RKO (cell line): ENCODE measurements at regions not wholly inside any gene's neighbourhood (a gene's known extent, or its start where the extent isn't known, plus 50 kb on each side); places are given as distances from the start of the nearest gene placed in this dataset.
"Not testable (repeated sequence)": the region's sequence is repeated elsewhere in the genome, so short reads cannot be mapped to it uniquely, and the experiment has no call there.

Source experiments
- DNase-seq: peaks from one replicate; pipeline ENCODE4 v3.0.0-alpha.2; 2016; ENCODE audit warnings: low spot score

DNA sequence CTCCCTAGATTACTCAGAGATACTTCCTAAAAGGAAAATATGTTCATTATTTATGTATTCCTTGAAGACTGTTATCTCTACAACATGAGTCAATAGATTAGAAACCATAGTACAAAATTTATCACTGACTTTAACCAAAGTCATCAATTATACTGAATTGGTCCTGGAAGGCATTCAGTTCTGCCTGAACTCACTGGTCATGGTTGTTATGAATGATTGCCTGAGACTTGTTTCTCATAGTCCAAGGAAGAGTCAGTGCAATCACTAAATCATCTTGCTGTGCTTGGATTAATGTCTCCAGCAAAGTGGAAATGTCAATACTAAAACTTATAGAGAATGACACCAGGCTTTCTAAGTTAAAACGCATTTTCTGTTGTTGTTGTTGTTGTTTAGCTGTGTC is 878.6 kb upstream of the MANEA start:
- DNase-seq = no peak

DNA sequence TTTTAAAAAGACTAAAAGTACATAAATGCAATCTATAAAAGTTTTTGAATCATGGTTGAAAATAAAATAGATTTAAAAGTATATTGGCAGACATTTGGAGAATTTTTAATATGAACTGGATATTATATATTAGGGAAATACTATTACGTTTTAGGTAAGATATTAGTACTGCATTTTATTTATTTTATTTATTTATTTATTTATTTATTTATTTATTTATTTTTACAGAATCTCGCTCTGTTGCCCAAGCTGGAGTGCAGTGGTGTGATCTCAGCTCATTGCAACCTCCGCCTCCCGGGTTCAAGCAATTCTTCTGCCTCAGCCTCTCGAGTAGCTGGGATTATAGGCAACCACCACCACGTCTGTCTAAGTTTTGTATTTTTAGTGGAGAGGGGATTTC is 890.1 kb upstream of the MANEA start:
- DNase-seq = not testable (repeated sequence)

DNA sequence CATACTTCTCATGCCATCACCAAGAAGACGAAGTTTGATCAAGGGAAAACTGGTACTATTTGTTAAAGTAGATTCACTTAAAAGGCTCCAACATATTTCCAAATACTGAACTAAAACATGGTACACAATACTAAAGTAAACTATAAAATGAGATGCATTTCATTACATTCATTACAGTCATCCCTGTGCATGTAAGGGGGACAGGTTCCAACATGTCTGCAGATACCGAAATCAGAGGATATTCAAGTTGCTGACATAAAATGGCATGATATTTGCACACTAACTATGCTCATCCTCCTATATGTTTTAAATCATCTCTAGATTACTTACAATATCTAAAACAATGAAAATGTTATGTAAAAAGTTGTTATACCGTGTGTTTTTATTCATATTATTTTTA is 893.9 kb upstream of the MANEA start:
- DNase-seq = no peak

- no peak for DNase-seq
These were observed 896.6 kb upstream of the MANEA start for GRCh38 chr6:94680669-94681212.

GRCh38 chr6:94673251-94673650 is 904.1 kb upstream of the MANEA start:
- DNase-seq = no peak

DNA sequence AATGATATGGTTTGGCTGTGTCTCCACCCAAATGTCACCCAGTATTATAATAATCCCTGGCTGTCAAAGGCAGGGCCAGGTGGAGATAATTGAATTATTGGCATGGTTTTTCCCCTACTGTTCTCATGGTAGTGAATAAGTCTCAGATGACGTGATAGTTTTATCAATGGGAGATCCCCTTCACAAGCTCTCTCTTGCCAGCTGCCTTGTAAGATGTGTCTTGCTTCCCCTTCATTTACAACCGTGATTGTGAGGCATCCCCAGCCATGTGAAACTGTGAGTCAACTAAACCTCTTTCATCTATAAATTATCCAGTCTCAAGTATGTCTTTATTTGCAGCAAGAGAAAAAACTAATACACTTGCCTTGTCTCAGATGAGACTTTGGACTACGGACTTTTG is 907.3 kb upstream of the MANEA start:
- no peak for DNase-seq

- DNase-seq = no peak
These were observed 908.5 kb upstream of the MANEA start for GRCh38 chr6:94668876-94669275.

DNA sequence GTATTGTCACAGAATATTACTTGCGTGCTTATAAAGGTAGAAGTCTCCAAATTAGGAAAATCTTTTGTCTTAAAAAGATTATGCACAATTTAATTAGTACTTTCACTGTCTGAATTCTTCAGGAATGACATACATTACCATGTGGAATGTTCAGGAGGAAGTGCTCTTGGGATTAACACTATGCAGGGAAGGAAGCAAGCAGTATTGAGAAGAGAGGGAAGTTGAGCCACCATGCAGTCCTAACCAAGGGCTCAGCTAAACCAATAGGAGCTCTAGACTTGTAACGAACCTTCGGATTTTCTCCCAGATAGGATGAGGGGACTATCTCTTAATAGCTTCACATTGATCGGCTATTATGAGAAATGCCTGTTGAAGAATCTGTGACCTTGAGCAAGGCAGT is 918.4 kb upstream of the MANEA start:
- no peak for DNase-seq

DNA sequence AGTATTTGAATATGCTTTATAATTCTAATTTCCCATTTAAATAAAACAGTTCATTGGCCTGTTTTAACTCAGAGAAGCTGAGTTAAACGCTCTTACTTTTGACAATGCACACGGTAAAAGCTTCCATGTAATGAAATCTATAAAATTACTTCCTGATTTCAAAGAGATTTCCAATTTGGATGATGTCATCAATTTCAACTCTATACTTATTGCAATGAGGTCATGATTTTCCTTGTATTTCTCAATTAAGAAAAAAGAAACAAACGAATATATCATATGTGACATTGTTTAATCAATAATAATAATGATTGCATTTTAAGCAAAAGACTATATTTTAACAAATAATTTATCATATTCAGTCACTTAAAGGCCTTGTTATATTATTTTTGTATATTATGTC is 926.1 kb upstream of the MANEA start:
- DNase-seq = no peak

DNA sequence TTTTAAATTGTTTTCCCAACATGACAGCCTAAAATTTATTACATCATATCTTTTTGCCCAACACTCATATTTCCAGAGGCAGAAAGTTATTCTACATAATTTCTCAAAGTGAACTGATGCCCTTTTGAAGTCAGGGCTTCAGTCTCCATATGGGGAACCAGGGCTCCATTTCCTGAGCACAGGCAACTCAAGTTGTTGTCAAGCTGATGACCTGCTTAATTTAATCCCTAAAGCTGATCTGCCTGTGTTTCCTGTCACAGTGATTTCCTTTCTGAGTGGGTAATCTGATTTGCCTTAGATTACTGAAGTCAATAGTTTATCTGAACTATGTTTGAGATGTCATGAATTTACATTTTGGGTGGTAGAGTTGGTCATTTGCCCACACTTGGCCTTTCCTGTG is 932.1 kb upstream of the MANEA start:
- no peak for DNase-seq

- DNase-seq = no peak
These were observed 937.8 kb upstream of the MANEA start for GRCh38 chr6:94639564-94639963.

DNA sequence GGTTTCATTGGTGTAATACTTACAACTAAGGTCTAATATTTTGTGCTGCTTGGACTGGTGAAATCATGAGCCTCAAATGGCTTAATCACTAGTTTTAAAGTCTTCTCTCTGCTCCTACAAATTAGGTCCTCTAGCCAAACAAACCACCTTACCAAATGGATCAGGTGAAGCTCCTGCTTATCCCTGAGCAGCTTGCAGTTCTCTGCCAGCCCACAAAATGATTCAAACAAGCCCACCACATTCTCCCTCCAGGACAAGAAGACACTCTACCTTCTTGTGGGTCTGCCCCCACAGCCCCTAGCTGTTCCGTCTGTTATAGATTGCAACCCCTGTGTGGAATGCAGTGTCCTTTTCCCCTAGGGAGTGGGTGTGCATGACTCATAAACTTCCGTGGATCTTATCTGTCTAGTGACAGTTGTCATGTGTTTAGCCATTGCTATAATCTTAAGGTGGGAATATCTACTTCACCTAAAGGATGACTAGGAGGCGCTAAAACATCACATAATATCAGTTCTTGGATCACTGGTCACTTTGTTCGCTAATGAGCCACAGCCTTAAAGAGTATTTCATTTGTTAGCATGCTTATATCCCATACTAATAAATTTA is 940.5 kb upstream of the MANEA start:
- DNase-seq = peak; percentile 34

- DNase-seq = no peak
These were observed 953.7 kb upstream of the MANEA start for GRCh38 chr6:94623586-94623985.

- DNase-seq = no peak
These were observed 954.6 kb upstream of the MANEA start for GRCh38 chr6:94622783-94623182.

GRCh38 chr6:94600636-94601035 is 976.7 kb upstream of the MANEA start:
- DNase-seq = no peak

GRCh38 chr6:94597487-94597886 is 979.8 kb upstream of the MANEA start:
- DNase-seq = no peak

DNA sequence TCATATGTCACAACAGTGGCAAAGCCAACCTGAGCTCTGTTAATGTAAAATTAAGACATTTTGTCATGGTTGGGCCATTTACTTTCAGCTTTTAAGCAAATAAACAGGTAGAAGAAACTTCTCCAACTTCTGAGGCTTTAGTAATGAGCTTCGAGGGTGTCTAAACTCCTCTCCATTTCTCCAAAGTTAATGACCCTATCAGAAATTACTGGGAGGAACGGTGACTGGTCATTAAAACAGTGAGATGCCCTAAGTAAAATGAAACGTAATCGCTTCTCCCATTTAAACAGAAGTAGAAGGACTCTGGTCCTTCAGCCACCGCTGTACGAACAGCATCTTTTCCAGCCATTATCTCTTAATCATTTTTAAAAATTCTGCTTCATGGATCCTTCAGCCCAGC is 986.9 kb upstream of the MANEA start:
- no peak for DNase-seq

GRCh38 chr6:94588301-94588700 is 989.0 kb upstream of the MANEA start:
- no peak for DNase-seq

GRCh38 chr6:94584211-94584610 is 993.1 kb upstream of the MANEA start:
- no peak for DNase-seq

DNA sequence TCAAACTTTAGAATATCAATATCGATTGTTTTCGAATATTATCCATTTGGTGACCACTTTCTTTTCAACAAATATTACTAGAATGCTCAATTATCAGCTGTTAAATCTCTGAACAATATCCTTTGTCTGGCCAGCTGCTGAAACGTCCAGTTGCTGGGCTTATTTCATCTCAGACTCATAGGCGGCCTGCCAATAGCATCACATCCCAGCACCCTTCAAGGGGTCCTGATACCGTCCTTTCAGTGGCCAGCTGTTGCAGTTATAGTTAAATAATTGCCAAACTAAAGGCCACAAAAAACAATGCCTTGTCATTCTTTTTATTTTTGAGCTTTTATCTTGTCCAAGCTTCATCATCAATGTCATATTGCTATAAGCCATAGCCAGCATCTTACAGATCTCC is 1006.8 kb upstream of the MANEA start:
- no peak for DNase-seq

DNA sequence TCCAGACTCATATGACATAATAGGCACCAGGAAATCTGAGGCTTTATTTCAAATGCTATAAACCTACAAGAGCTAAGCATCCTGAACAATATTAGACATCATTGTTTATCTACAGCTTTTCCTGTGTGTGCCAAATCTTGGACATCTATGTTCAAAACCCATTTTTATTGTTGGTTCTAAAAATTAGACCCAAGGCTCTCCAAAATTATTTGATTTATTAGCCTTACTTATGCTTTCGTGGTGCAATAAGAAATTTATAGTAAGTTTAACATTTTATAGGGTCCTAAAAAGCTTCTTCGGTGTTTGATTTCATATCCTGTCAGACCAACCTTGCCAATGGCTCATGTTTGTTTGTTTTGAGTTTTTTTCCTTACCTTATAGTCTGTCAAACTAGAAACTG is 1014.5 kb upstream of the MANEA start:
- DNase-seq = no peak

DNA sequence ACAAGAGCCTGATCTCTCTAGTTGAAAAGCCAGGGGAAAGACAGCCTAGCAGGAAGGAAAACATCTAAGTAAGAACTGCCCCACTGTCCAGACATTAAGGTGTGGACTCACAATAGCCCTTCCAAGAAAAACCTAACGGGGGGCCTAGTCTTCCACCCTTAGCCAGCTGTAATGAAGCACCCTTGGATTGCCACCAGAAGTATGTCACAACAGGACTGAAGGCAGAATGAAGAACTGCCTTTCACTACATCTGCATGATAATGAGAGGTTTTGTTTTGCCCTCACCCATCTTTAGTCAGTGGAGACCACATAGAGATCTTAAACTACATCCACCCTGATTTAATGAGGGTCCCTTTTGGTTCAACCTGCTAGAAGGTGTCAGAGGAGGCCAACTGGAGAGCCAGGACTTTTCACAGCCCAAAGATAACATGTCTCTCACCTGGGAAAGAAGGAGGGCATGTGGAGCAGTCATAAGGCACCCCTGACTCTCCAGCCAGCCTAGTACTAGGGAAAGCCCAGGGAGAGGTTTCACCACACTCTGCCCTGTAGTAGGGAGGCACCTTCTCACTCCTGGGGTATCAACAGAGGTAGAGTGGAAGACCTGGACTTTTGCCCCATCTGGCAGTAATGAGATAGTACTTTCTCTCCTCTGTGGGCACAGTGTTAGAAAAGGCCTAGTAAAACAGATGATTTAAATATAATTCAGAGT is 1017.4 kb upstream of the MANEA start:
- no peak for DNase-seq

DNA sequence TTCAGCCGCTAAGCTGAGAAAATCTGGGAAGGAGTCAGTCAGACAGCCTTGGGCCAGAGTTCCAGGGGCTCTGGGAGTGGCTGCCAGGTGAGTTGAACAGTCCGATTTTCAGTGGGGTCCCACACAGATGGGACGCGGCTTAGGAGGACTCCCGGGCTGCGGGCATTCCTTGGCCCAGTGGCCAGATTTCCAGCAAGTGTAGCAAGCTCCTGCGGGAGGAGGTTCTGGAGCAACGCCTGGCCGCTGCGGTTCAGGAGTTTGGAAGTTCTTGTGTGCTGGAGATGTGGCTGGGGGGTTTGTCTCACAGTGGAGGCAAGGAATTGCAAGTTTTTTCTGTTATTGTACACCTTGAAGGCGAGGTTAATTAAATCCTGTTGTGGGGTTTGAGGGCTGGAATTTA is 1020.1 kb upstream of the MANEA start:
- not testable (repeated sequence) for DNase-seq

GRCh38 chr6:94548201-94548600 is 1029.1 kb upstream of the MANEA start:
- no peak for DNase-seq
